Activated naive CD8-positive, alpha-beta T cell (primary cell): ENCODE measurements at regions not wholly inside any gene's neighbourhood (a gene's known extent, or its start where the extent isn't known, plus 50 kb on each side); places are given as distances from the start of the nearest gene placed in this dataset.

Experiments
- H3K27ac Mint-ChIP-seq: one replicate; pipeline ENCODE4 v1.8.0; 2021; ENCODE audit warnings: mixed read lengths
- H3K27me3 Mint-ChIP-seq: one replicate; pipeline ENCODE4 v1.8.0; 2021; ENCODE audit warnings: mixed read lengths
- H3K36me3 Mint-ChIP-seq: one replicate; pipeline ENCODE4 v1.8.0; 2021; ENCODE audit warnings: mixed read lengths
- H3K4me1 Mint-ChIP-seq: one replicate; pipeline ENCODE4 v1.8.0; 2021; ENCODE audit warnings: low read depth, mixed read lengths
- H3K4me3 Mint-ChIP-seq: one replicate; pipeline ENCODE4 v1.8.0; 2021; ENCODE audit warnings: mild to moderate bottlenecking, mixed read lengths
- H3K9me3 Mint-ChIP-seq: one replicate; pipeline ENCODE4 v1.8.0; 2021; ENCODE audit warnings: low read depth, mixed read lengths

GRCh38 chr5:173720953-173721600 lies 104.6 kb upstream of the BOD1 start:
- Mint-ChIP-seq H3K36me3 (no peaks in the 10 kb centered on the region), H3K27ac (no peak overlapping the region), H3K4me3 (no peak overlapping the region), H3K27me3 (peaks cover 13% of the 10 kb centered on the region), H3K4me1 (no peaks in the 10 kb centered on the region), H3K9me3 (no peaks in the 10 kb centered on the region)

- Mint-ChIP-seq H3K9me3 (no peaks in the 10 kb centered on the region), H3K4me3 (no peak overlapping the region), H3K36me3 (no peaks in the 10 kb centered on the region), H3K27me3 (peaks cover 10% of the 10 kb centered on the region), H3K4me1 (no peaks in the 10 kb centered on the region), H3K27ac (no peak overlapping the region)
These were observed 105.3 kb upstream of the BOD1 start for GRCh38 chr5:173721601-173722232.

GRCh38 chr5:173726846-173727557 lies 110.6 kb upstream of the BOD1 start:
- Mint-ChIP-seq H3K9me3 (no peaks in the 10 kb centered on the region), H3K4me1 (no peaks in the 10 kb centered on the region), H3K36me3 (no peaks in the 10 kb centered on the region), H3K27me3 (peaks cover 7% of the 10 kb centered on the region), H3K4me3 (no peak overlapping the region), H3K27ac (no peak overlapping the region)

- Mint-ChIP-seq H3K4me3 (no peak overlapping the region), H3K4me1 (no peaks in the 10 kb centered on the region), H3K36me3 (no peaks in the 10 kb centered on the region), H3K27me3 (no peaks in the 10 kb centered on the region), H3K9me3 (no peaks in the 10 kb centered on the region), H3K27ac (no peak overlapping the region)
These were observed 111.7 kb upstream of the BOD1 start for GRCh38 chr5:173727839-173728778.

- no peaks in the 10 kb centered on the region for H3K36me3 Mint-ChIP-seq
- H3K9me3 Mint-ChIP-seq: no peaks in the 10 kb centered on the region
- no peak overlapping the region for H3K4me3 Mint-ChIP-seq
- H3K27me3 Mint-ChIP-seq: no peaks in the 10 kb centered on the region
- H3K4me1 Mint-ChIP-seq: no peaks in the 10 kb centered on the region
- H3K27ac Mint-ChIP-seq: no peak overlapping the region
These were observed 112.8 kb upstream of the BOD1 start for GRCh38 chr5:173729079-173729765.

GRCh38 chr5:173730632-173731298 lies 114.3 kb upstream of the BOD1 start:
- Mint-ChIP-seq H3K4me1 (no peaks in the 10 kb centered on the region), H3K4me3 (no peak overlapping the region), H3K9me3 (no peaks in the 10 kb centered on the region)

GRCh38 chr5:173733021-173733420 lies 116.6 kb upstream of the BOD1 start:
- no peaks in the 10 kb centered on the region for H3K4me1 Mint-ChIP-seq

More at GRCh38 chr5:173730632-173731298, 114.3 kb upstream of the BOD1 start:
- no peaks in the 10 kb centered on the region for H3K27me3 Mint-ChIP-seq
- no peak overlapping the region for H3K27ac Mint-ChIP-seq
- H3K36me3 Mint-ChIP-seq: no peaks in the 10 kb centered on the region

GRCh38 chr5:173733425-173733824 lies 117.0 kb upstream of the BOD1 start:
- Mint-ChIP-seq H3K4me1 (no peaks in the 10 kb centered on the region), H3K9me3 (no peaks in the 10 kb centered on the region), H3K36me3 (no peaks in the 10 kb centered on the region), H3K27ac (no peak overlapping the region), H3K4me3 (no peak overlapping the region), H3K27me3 (no peaks in the 10 kb centered on the region)

More at GRCh38 chr5:173733021-173733420, 116.6 kb upstream of the BOD1 start:
- Mint-ChIP-seq H3K4me3 (no peak overlapping the region), H3K27ac (no peak overlapping the region), H3K27me3 (no peaks in the 10 kb centered on the region), H3K36me3 (no peaks in the 10 kb centered on the region), H3K9me3 (no peaks in the 10 kb centered on the region)

GRCh38 chr5:173733831-173734501 lies 117.5 kb upstream of the BOD1 start:
- H3K27ac Mint-ChIP-seq: no peak overlapping the region
- no peaks in the 10 kb centered on the region for H3K4me1 Mint-ChIP-seq
- H3K4me3 Mint-ChIP-seq: no peak overlapping the region
- H3K27me3 Mint-ChIP-seq: no peaks in the 10 kb centered on the region
- no peaks in the 10 kb centered on the region for H3K9me3 Mint-ChIP-seq
- H3K36me3 Mint-ChIP-seq: no peaks in the 10 kb centered on the region

- H3K27me3 Mint-ChIP-seq: peaks cover 3% of the 10 kb centered on the region
- no peaks in the 10 kb centered on the region for H3K9me3 Mint-ChIP-seq
- no peaks in the 10 kb centered on the region for H3K4me1 Mint-ChIP-seq
- no peaks in the 10 kb centered on the region for H3K36me3 Mint-ChIP-seq
- H3K4me3 Mint-ChIP-seq: no peak overlapping the region
- H3K27ac Mint-ChIP-seq: no peak overlapping the region
These were observed 118.3 kb upstream of the BOD1 start for GRCh38 chr5:173734716-173735115.

- Mint-ChIP-seq H3K27me3 (peaks cover 4% of the 10 kb centered on the region), H3K4me1 (no peaks in the 10 kb centered on the region), H3K27ac (no peak overlapping the region), H3K36me3 (no peaks in the 10 kb centered on the region), H3K9me3 (no peaks in the 10 kb centered on the region), H3K4me3 (no peak overlapping the region)
These were observed 118.7 kb upstream of the BOD1 start for GRCh38 chr5:173735184-173735583.

- no peaks in the 10 kb centered on the region for H3K36me3 Mint-ChIP-seq
- H3K4me1 Mint-ChIP-seq: no peaks in the 10 kb centered on the region
- H3K27ac Mint-ChIP-seq: no peak overlapping the region
- no peaks in the 10 kb centered on the region for H3K9me3 Mint-ChIP-seq
- H3K27me3 Mint-ChIP-seq: peaks cover 4% of the 10 kb centered on the region
- H3K4me3 Mint-ChIP-seq: no peak overlapping the region
These were observed 119.2 kb upstream of the BOD1 start for GRCh38 chr5:173735691-173736090.

GRCh38 chr5:173736374-173736773 lies 119.9 kb upstream of the BOD1 start:
- Mint-ChIP-seq H3K9me3 (no peaks in the 10 kb centered on the region), H3K4me3 (no peak overlapping the region), H3K36me3 (no peaks in the 10 kb centered on the region), H3K27me3 (peaks cover 4% of the 10 kb centered on the region), H3K27ac (no peak overlapping the region), H3K4me1 (no peaks in the 10 kb centered on the region)
